ENCODE measurements at regions not wholly inside any gene's neighbourhood (a gene's known extent, or its start where the extent isn't known, plus 50 kb on each side); places are given as distances from the start of the nearest gene placed in this dataset.
A peak's percentile ranks its signal among the peaks of the same experiment; 100 is the strongest.

- H3K79me2 ChIP-seq (ENCODE audit: control insufficient read depth, insufficient read depth, low read length): no peaks in the 10 kb centered on the region
- ChIA-PET POLR2A (no interaction called here), CTCF (interaction anchor here (0.6 to 1.6 kb wide), 3 partner anchors 32 to 398 kb away, joined by 3 to 6 read pairs (median 3); no protein-coding TSS in a partner anchor)
- no peaks in the 10 kb centered on the region for H3K4me1 ChIP-seq (ENCODE audit: control insufficient read depth, extremely low read depth, insufficient read depth, low read length)
- H3K4me3 ChIP-seq (replicated peaks in 1 of 3; ENCODE audit: insufficient read depth in 1 of 3, low read depth in 1 of 3, low read length in 3 of 3): no peak overlapping the region
- BruUV-seq (replicated peaks): no TSS peak
- no peaks in the 10 kb centered on the region for H3K9me1 ChIP-seq (replicated peaks; ENCODE audit: control insufficient read depth, extremely low read depth, insufficient read depth, low read length)
- H2AFZ ChIP-seq (ENCODE audit: low read depth, low read length): no peak overlapping the region
- no peak overlapping the region for H3K27ac ChIP-seq (ENCODE audit: insufficient read depth, low read depth, low read length)
- no peaks in the 10 kb centered on the region for H3K9me3 ChIP-seq (replicated peaks; ENCODE audit: control insufficient read depth, insufficient read depth, low read length)
- H3K9ac ChIP-seq (replicated peaks; ENCODE audit: extremely low read depth, insufficient read depth, low read length): no peak overlapping the region
- no peaks in the 10 kb centered on the region for H4K20me1 ChIP-seq (replicated peaks; ENCODE audit: control insufficient read depth, extremely low read depth, insufficient read depth, low read length)
- H3K4me2 ChIP-seq (ENCODE audit: insufficient read depth, low read length): no peak overlapping the region
- no peaks in the 10 kb centered on the region for H3K27me3 ChIP-seq (ENCODE audit: control insufficient read depth in 2 of 2, insufficient read depth in 2 of 2, low read length in 2 of 2)
- FAIRE-seq: no peak
- no peaks in the 10 kb centered on the region for H3K36me3 ChIP-seq (ENCODE audit: control insufficient read depth in 2 of 2, extremely low read depth in 1 of 2, insufficient read depth in 2 of 2, low read length in 2 of 2)
- dilution Hi-C loops (cut with MboI; ENCODE audit: extremely low pct_ligation_motif_present, low sequenced_read_pairs): no loop called here
- peak; percentile 26 for DNase-seq (ENCODE audit: low read depth, low spot score)
- intact Hi-C loops (cut with micrococcal nuclease): loop anchor here (5.0 kb wide), 1 partner anchor 265 kb away; no protein-coding TSS in a partner anchor
- TF ChIP-seq MAX (IDR thresholded peaks at IDR 0.05; ENCODE audit: insufficient read depth, insufficient read length): no peak
- peak; percentile 50 to 54 for TF ChIP-seq CTCF (IDR thresholded peaks at IDR 0.05; ENCODE audit: extremely low read depth in 1 of 2, insufficient read depth in 1 of 2, low read depth in 1 of 2, low read length in 2 of 2)
- no peak for TF ChIP-seq FOS (IDR thresholded peaks at IDR 0.05; ENCODE audit: borderline replicate concordance, insufficient read depth, low read length)
- no peak for TF ChIP-seq POLR2A (IDR thresholded peaks at IDR 0.05; ENCODE audit: low read depth, low read length)
- TF ChIP-seq MYC (IDR thresholded peaks at IDR 0.05; ENCODE audit: low read depth, low read length): no peak
- no peak for TF ChIP-seq JUN (IDR thresholded peaks at IDR 0.05; ENCODE audit: borderline replicate concordance, insufficient read depth, insufficient read length, low read depth)
These were observed 239.1 kb downstream of the KCNS3 start for GRCh38 chr2:18117592-18117991.

- CTCF ChIA-PET: interaction anchor here (1.6 kb wide), 1 partner anchor 9 kb away, joined by 5 read pairs; no protein-coding TSS in a partner anchor
- Histone ChIP-seq H3K9me1 (replicated peaks; ENCODE audit: control insufficient read depth, extremely low read depth, insufficient read depth, low read length) (no peaks in the 10 kb centered on the region), H3K79me2 (ENCODE audit: control insufficient read depth, insufficient read depth, low read length) (no peaks in the 10 kb centered on the region), H2AFZ (ENCODE audit: low read depth, low read length) (no peak overlapping the region), H3K4me3 (replicated peaks in 1 of 3; ENCODE audit: insufficient read depth in 1 of 3, low read depth in 1 of 3, low read length in 3 of 3) (no peak overlapping the region), H3K9ac (replicated peaks; ENCODE audit: extremely low read depth, insufficient read depth, low read length) (no peak overlapping the region), H3K27me3 (ENCODE audit: control insufficient read depth in 2 of 2, insufficient read depth in 2 of 2, low read length in 2 of 2) (no peaks in the 10 kb centered on the region), H3K9me3 (replicated peaks; ENCODE audit: control insufficient read depth, insufficient read depth, low read length) (no peaks in the 10 kb centered on the region), H3K4me2 (ENCODE audit: insufficient read depth, low read length) (no peak overlapping the region), H4K20me1 (replicated peaks; ENCODE audit: control insufficient read depth, extremely low read depth, insufficient read depth, low read length) (no peaks in the 10 kb centered on the region), H3K4me1 (ENCODE audit: control insufficient read depth, extremely low read depth, insufficient read depth, low read length) (no peaks in the 10 kb centered on the region), H3K36me3 (ENCODE audit: control insufficient read depth in 2 of 2, extremely low read depth in 1 of 2, insufficient read depth in 2 of 2, low read length in 2 of 2) (no peaks in the 10 kb centered on the region), H3K27ac (ENCODE audit: insufficient read depth, low read depth, low read length) (no peak overlapping the region)
- dilution Hi-C loops (cut with MboI; ENCODE audit: extremely low pct_ligation_motif_present, low sequenced_read_pairs): no loop called here
- intact Hi-C loops (cut with micrococcal nuclease): no loop called here
- DNase-seq (ENCODE audit: low read depth, low spot score): no peak
- no TSS peak for BruUV-seq (replicated peaks)
- no peak for TF ChIP-seq POLR2A (IDR thresholded peaks at IDR 0.05; ENCODE audit: low read depth, low read length)
- no peak for TF ChIP-seq JUN (IDR thresholded peaks at IDR 0.05; ENCODE audit: borderline replicate concordance, insufficient read depth, insufficient read length, low read depth)
- TF ChIP-seq FOS (IDR thresholded peaks at IDR 0.05; ENCODE audit: borderline replicate concordance, insufficient read depth, low read length): no peak
- no peak for TF ChIP-seq CTCF (IDR thresholded peaks at IDR 0.05; ENCODE audit: extremely low read depth in 1 of 2, insufficient read depth in 1 of 2, low read depth in 1 of 2, low read length in 2 of 2)
- no peak for TF ChIP-seq EZH2 (IDR thresholded peaks at IDR 0.05; ENCODE audit: borderline replicate concordance, low read depth, low read length, severe bottlenecking)
- no peak for TF ChIP-seq GATA2 (IDR thresholded peaks at IDR 0.05; ENCODE audit: insufficient read depth, insufficient read length, low read depth, low read length)
- TF ChIP-seq MAX (IDR thresholded peaks at IDR 0.05; ENCODE audit: insufficient read depth, insufficient read length): no peak
- no peak for TF ChIP-seq MYC (IDR thresholded peaks at IDR 0.05; ENCODE audit: low read depth, low read length)
- no peak for TF ChIP-seq POLR2AphosphoS5 (IDR thresholded peaks at IDR 0.05; ENCODE audit: insufficient read depth, low read depth, low read length)
- no peak for FAIRE-seq
- POLR2A ChIA-PET: no interaction called here
These were observed 231.8 kb downstream of the KCNS3 start for GRCh38 chr2:18110222-18110621.

Data from endothelial cell of umbilical vein (primary cell).